DMS153 (cell line): ENCODE measurements at regions not wholly inside any gene's neighbourhood (a gene's known extent, or its start where the extent isn't known, plus 50 kb on each side); places are given as distances from the start of the nearest gene placed in this dataset.

Experiments
- DNase-seq: peaks from one replicate; lab custom pipeline; 2025; lab: John Stamatoyannopoulos, UW

DNA sequence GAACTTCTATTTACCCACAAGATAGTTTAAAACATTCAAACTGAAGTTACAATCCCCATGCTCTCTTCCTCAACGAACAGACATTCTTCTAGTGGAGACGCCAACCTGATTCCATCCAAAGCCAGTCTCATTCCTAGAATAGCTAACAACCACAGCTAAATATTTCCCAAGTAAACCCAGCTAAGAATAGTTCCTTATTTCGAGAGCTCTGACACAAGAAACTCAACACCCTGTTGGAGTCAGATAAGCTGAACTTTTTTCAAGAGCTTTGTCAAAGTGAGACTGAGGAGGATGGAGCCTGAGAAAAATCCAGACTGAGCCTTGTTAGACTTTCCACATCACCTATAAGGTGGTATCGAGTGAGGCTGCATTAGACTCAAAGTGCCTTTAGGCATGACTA, 56.7 kb upstream of the RPS23 start:
- no peak for DNase-seq

DNA sequence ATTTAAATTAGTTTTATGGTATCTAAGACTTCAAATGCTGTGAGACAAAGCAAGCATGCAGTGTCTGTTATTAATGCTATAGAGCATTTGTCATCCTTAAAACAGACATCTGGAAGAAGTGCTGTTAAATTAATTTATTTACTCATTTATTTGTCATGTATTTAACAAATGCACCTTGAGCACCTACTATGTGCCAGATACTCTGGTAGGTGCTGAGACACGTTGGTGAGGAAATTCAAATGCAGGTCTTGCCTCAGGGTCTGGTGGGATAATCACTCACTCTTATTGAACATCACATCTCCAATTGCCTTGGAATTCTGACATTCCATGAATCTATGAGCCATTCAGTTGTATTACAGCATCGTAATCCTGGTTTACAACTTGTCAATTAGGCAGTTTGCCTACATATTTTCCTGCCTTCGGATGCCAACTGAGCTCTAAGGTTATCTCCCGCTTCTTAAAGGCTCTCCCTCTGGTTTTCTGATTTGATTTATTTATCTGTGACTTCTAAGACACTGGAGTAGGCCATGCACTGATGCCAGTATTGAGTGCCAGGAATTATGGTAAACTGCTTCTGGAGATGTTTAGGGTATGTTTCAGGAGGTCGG, 56.0 kb upstream of the RPS23 start:
- no peak for DNase-seq

DNA sequence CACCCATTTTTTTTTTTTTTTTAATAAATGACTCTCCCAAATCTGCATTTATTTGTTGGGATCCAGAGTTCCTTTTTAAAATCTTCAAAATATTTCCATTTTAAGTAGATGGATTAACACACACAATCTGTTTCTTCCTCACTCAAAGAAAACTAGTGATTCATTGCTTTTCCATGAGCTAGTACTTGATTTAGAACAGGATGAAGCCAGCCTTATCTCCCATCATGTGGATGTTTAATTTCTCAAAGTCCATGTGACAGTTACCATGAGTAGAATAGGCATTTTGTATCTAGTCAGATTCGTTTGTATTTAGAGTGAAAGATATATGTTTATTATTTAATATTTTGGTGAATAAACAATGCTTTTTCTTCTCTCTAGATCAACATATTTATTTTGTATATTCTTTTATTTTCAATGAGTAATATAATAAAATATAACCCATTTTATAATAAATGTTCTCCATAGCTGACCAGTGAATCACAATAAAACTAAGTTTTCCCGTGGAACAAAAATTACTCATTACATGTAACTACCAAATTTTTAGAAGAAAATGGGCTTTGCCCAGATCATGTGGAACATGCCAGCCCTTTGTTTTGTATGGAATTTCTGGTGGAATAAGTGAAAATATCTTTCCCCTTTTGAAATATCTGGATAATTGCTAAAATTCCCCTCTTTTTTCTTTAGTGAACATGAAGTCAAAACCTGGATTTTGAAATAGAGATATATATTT, 54.9 kb upstream of the RPS23 start:
- DNase-seq, result no peak

DNA sequence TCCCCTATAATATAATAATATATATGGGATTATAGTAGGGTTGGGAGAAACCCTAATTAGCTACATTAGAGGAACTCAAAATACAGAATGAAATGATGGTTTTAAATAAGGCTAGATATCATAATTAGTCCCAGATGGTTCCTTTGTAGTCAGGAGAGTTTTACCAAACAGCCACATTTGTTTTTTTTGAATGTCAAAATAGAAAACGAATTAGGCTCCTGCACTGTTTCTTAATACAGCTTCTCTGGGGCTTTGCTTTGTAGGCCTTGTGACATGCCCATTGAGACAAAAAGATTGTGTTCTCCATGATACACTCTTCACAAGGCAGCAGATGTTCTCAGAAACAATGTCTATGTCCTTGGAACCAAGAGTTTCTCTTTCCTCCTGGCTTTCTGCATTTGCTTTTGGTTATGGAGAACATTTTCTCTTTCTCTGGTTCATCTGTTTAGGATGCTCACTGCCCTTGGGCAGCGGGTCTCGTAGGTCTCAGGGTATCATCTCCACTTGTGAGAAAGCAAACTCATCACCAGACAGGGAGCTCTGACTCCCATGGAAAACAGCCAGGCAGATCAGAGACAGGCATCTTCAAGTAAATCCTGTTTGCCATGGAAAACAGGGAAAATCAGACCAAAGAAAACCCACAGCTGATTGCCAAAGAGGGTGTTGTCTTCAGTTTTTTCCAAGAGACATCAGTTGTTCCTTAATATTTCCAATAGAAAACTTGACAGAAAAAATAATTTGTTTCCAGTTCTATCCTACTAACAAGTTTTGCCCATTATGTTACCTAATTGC, 54.1 kb upstream of the RPS23 start:
- no peak for DNase-seq

DNA sequence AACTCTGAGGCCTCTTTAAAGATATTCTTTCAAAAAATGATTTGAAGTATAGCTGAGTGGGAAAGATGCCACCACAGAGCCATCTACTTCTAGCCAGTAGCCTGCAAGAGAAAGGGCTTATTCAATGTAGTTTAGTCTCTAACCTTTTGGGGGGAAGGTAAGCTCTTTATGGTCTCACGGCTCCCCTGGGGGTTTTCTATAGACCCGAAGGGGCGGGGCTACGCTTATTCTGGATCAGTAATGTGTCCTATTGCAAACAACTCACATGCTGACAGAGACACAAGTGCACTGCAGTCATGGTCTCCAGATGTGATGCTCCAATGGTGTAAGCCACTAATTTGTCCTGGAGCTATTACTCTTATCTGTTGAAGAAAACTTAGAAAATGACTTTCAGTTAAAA, 53.4 kb upstream of the RPS23 start:
- no peak for DNase-seq

DNA sequence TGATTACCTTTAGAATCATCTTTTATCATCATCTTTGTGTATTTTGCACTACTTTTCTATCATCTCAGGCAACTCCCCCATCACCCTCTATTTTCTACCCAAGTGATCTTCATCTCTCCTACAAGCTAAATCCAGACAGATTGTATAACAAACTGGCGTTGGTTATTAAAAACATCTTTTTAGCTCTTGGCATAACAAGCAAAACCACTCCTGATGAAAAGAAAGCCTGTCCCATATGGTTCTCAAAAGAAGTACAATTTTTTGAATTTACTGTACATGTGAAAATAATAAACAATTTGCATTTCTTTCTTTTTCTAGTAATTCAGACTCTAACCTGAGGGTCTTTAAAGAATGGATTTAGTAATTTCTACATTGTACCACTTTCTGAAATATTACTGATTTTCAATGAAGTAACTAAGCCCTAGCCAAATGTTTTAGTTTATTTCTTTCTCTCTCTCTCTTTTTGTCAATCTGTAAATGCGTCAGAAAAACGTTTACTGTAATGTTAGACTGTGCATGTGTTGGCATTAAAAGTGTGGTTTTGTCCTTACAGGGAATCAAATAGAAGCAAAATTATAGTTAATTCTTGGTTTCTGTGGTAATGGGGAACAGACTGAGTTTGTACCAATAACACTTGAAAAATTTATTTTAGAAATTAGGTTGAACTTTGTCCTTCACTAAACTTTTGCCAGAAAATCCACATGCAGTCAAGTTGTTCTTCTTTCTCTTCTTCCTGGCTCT, 52.5 kb upstream of the RPS23 start:
- no peak for DNase-seq

DNA sequence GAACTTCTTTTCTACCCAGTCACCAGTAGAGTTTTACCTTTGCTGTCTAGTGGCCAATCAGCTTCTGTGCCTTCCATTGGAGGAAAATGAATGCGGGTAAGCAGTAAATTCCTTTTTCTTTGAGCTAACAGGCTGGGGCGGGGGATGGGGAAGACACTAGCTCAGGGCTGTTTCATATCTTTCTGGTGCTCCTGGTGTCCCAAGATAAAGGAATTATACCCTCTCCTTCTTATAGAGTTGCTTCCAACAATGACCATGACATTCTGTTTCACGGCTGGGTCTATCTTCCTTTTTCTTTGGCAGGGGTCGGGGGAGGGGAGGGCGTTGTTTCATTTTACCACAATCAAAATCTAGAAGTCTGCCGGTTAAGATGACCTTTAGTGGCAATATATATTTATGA, 51.2 kb upstream of the RPS23 start:
- no peak for DNase-seq
